ENCODE measurements at regions not wholly inside any gene's neighbourhood (a gene's known extent, or its start where the extent isn't known, plus 50 kb on each side); places are given as distances from the start of the nearest gene placed in this dataset.

DNA sequence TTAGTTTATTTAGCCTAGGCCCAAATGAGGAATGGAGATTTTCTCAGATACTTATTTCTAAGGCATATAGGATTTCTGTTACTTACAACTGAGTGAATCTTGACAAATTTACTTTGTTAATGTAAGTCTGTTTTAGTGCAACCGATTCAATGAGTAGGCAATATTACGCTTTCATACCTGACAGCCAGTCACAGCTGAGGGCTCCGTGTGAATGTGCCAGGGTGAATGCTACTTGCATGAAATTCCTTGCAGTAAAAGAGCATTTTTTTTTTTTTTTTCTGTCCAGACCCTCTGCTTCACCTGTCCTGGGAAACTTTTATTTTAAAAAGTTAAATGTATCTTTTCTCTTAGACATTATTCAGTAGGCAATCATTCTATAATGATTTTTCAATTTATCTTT, 1100.0 kb downstream of the FAT4 start:
- no peak overlapping the region for H3K4me3 ChIP-seq (ENCODE audit: low read depth in 1 of 2, low read length in 2 of 2)
- no peaks in the 10 kb centered on the region for H3K4me1 ChIP-seq (ENCODE audit: insufficient read depth, low read length)

DNA sequence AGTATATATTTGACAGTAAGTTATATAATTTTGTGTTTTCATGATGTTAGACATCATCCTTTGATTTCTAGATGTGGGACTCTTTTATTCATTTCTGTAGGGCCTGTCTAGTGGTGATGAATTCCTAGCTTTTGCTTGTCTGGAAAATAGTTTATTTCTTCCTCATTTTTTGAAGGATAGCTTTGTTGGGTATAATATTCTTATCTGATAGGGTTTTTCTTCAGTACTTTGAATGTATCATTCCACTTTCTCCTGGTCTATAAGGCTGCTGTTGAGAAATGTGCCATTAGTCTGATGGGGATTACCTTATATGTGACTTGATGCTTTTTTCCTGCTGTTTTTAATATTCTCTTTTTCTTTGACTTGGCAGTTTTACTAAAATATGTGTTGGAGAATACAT, 1104.5 kb downstream of the FAT4 start:
- Histone ChIP-seq H2AFZ (ENCODE audit: low read depth, low read length) (no peak overlapping the region), H3K9ac (ENCODE audit: low read depth, low read length) (no peak overlapping the region), H3K4me3 (ENCODE audit: low read depth in 1 of 2, low read length in 2 of 2) (no peak overlapping the region), H4K20me1 (ENCODE audit: insufficient read depth, low read length) (no peaks in the 10 kb centered on the region), H3K79me2 (ENCODE audit: insufficient read depth, low read length) (no peaks in the 10 kb centered on the region), H3K9me3 (ENCODE audit: insufficient read depth, low read length, severe bottlenecking) (peaks cover 5% of the 10 kb centered on the region), H3K27ac (ENCODE audit: low read length) (no peak overlapping the region), H3K4me2 (ENCODE audit: insufficient read depth, low read length) (no peak overlapping the region), H3K36me3 (ENCODE audit: insufficient read depth, low read length) (no peaks in the 10 kb centered on the region), H3K27me3 (ENCODE audit: insufficient read depth, low read length, poor library complexity) (no peaks in the 10 kb centered on the region), H3K4me1 (ENCODE audit: insufficient read depth, low read length) (no peaks in the 10 kb centered on the region)
- DNase-seq (no peak), ATAC-seq (ENCODE audit: insufficient read depth, low read depth) (no peak)
- TF ChIP-seq, protein P1, sequence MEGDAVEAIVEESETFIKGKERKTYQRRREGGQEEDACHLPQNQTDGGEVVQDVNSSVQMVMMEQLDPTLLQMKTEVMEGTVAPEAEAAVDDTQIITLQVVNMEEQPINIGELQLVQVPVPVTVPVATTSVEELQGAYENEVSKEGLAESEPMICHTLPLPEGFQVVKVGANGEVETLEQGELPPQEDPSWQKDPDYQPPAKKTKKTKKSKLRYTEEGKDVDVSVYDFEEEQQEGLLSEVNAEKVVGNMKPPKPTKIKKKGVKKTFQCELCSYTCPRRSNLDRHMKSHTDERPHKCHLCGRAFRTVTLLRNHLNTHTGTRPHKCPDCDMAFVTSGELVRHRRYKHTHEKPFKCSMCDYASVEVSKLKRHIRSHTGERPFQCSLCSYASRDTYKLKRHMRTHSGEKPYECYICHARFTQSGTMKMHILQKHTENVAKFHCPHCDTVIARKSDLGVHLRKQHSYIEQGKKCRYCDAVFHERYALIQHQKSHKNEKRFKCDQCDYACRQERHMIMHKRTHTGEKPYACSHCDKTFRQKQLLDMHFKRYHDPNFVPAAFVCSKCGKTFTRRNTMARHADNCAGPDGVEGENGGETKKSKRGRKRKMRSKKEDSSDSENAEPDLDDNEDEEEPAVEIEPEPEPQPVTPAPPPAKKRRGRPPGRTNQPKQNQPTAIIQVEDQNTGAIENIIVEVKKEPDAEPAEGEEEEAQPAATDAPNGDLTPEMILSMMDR (IDR thresholded peaks at IDR 0.05; ENCODE audit: borderline replicate concordance, extremely low read depth, low read length, poor library complexity, severe bottlenecking) = no peak
- TF ChIP-seq EZH2 (IDR thresholded peaks at IDR 0.05; ENCODE audit: borderline replicate concordance, low read depth, low read length, severe bottlenecking) = no peak

More for the DNA sequence above, 1100.0 kb downstream of the FAT4 start:
- TF ChIP-seq EZH2 (IDR thresholded peaks at IDR 0.05; ENCODE audit: borderline replicate concordance, low read depth, low read length, severe bottlenecking) = no peak
- TF ChIP-seq, protein P1 (IDR thresholded peaks at IDR 0.05; ENCODE audit: borderline replicate concordance, extremely low read depth, low read length, poor library complexity, severe bottlenecking) = no peak
- H3K4me2 ChIP-seq (ENCODE audit: insufficient read depth, low read length) = no peak overlapping the region
- H3K36me3 ChIP-seq (ENCODE audit: insufficient read depth, low read length) = no peaks in the 10 kb centered on the region
- DNase-seq (no peak), ATAC-seq (ENCODE audit: insufficient read depth, low read depth) (no peak)
- no peaks in the 10 kb centered on the region for H3K9me3 ChIP-seq (ENCODE audit: insufficient read depth, low read length, severe bottlenecking)
- no peaks in the 10 kb centered on the region for H3K27me3 ChIP-seq (ENCODE audit: insufficient read depth, low read length, poor library complexity)
- H3K27ac ChIP-seq (ENCODE audit: low read length) = no peak overlapping the region
- H4K20me1 ChIP-seq (ENCODE audit: insufficient read depth, low read length) = no peaks in the 10 kb centered on the region
- no peak overlapping the region for H2AFZ ChIP-seq (ENCODE audit: low read depth, low read length)
- no peak overlapping the region for H3K9ac ChIP-seq (ENCODE audit: low read depth, low read length)
- no peaks in the 10 kb centered on the region for H3K79me2 ChIP-seq (ENCODE audit: insufficient read depth, low read length)

DNA sequence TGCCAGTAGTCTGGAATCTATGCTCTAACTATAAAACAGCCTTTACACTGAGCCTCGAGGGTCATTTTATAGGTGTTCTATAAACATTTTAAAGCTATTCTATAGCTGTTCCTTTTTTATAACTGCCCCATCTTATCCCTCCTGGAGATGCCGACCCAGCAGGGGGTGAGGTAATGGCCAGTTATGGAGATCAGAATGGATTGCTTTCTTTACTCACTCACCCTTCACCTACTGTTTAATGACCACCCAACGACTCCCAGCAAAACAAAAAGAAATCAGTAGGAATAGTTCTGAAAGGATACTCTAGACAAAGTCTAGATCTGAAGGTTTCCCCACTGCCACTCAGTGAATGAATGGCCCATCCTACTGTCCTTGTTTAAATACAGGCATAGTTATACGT, 1113.1 kb downstream of the FAT4 start:
- H3K4me2 ChIP-seq (ENCODE audit: insufficient read depth, low read length) = no peak overlapping the region
- TF ChIP-seq EZH2 (IDR thresholded peaks at IDR 0.05; ENCODE audit: borderline replicate concordance, low read depth, low read length, severe bottlenecking) = no peak
- TF ChIP-seq, protein P1 (IDR thresholded peaks at IDR 0.05; ENCODE audit: borderline replicate concordance, extremely low read depth, low read length, poor library complexity, severe bottlenecking) = no peak
- no peaks in the 10 kb centered on the region for H3K79me2 ChIP-seq (ENCODE audit: insufficient read depth, low read length)
- no peak overlapping the region for H3K27ac ChIP-seq (ENCODE audit: low read length)
- H3K27me3 ChIP-seq (ENCODE audit: insufficient read depth, low read length, poor library complexity) = no peaks in the 10 kb centered on the region
- no peak overlapping the region for H2AFZ ChIP-seq (ENCODE audit: low read depth, low read length)
- ATAC-seq (ENCODE audit: insufficient read depth, low read depth) (no peak), DNase-seq (no peak)
- no peaks in the 10 kb centered on the region for H4K20me1 ChIP-seq (ENCODE audit: insufficient read depth, low read length)
- no peaks in the 10 kb centered on the region for H3K4me1 ChIP-seq (ENCODE audit: insufficient read depth, low read length)
- no peak overlapping the region for H3K4me3 ChIP-seq (ENCODE audit: low read depth in 1 of 2, low read length in 2 of 2)
- no peaks in the 10 kb centered on the region for H3K9me3 ChIP-seq (ENCODE audit: insufficient read depth, low read length, severe bottlenecking)
- H3K36me3 ChIP-seq (ENCODE audit: insufficient read depth, low read length) = no peaks in the 10 kb centered on the region
- no peak overlapping the region for H3K9ac ChIP-seq (ENCODE audit: low read depth, low read length)

DNA sequence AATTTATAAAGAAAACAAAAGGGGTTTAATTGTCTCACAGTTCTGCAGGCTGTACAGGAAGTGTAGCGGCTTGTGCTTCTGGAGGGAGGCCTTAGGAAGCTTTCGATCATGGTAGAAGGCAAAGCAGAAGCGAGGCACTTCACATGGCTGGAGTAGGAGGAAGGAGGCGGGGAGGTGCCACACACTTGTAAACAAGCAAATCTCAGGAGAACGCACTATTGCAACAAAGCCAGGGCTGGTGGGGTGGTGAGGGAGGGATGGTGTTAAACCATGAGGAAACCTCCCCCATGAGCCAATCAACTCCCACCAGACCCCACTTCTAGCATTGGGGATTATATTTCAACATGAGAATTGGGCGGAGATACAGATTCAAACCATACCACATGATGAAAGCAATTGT, 1116.3 kb downstream of the FAT4 start:
- Histone ChIP-seq H3K4me1 (ENCODE audit: insufficient read depth, low read length) (no peaks in the 10 kb centered on the region), H3K36me3 (ENCODE audit: insufficient read depth, low read length) (no peaks in the 10 kb centered on the region), H4K20me1 (ENCODE audit: insufficient read depth, low read length) (no peaks in the 10 kb centered on the region), H3K27me3 (ENCODE audit: insufficient read depth, low read length, poor library complexity) (no peaks in the 10 kb centered on the region), H3K27ac (ENCODE audit: low read length) (no peak overlapping the region), H3K9me3 (ENCODE audit: insufficient read depth, low read length, severe bottlenecking) (no peaks in the 10 kb centered on the region), H3K9ac (ENCODE audit: low read depth, low read length) (no peak overlapping the region), H2AFZ (ENCODE audit: low read depth, low read length) (no peak overlapping the region), H3K4me3 (ENCODE audit: low read depth in 1 of 2, low read length in 2 of 2) (no peak overlapping the region), H3K79me2 (ENCODE audit: insufficient read depth, low read length) (no peaks in the 10 kb centered on the region), H3K4me2 (ENCODE audit: insufficient read depth, low read length) (no peak overlapping the region)
- TF ChIP-seq EZH2 (IDR thresholded peaks at IDR 0.05; ENCODE audit: borderline replicate concordance, low read depth, low read length, severe bottlenecking) = no peak
- TF ChIP-seq, protein P1 (IDR thresholded peaks at IDR 0.05; ENCODE audit: borderline replicate concordance, extremely low read depth, low read length, poor library complexity, severe bottlenecking) = no peak
- ATAC-seq (ENCODE audit: insufficient read depth, low read depth) (no peak), DNase-seq (no peak)
